GM19043 (cell line): ENCODE measurements at regions not wholly inside any gene's neighbourhood (a gene's known extent, or its start where the extent isn't known, plus 50 kb on each side); places are given as distances from the start of the nearest gene placed in this dataset.
"Not testable (repeated sequence)": the region's sequence is repeated elsewhere in the genome, so short reads cannot be mapped to it uniquely, and the experiment has no call there.

ENCODE experiments used
- ATAC-seq: cut with Tn5 transposase; IDR thresholded peaks from one replicate; pipeline ENCODE4 v1.9.1; 2021; ENCODE audit warnings: low read depth; ENCODE audit not compliant: unreplicated experiment

- no peak for ATAC-seq
These were observed 116.7 kb upstream of the PRSS16 start for GRCh38 chr6:27130668-27131428.

GRCh38 chr6:27132282-27132531 lies 115.3 kb upstream of the PRSS16 start:
- peak; percentile 4 for ATAC-seq

GRCh38 chr6:27132532-27133280 lies 114.8 kb upstream of the PRSS16 start:
- ATAC-seq, result peak; percentile 60

GRCh38 chr6:27133281-27134227 lies 113.9 kb upstream of the PRSS16 start:
- ATAC-seq, result no peak

- ATAC-seq, result no peak
These were observed 112.3 kb upstream of the PRSS16 start for GRCh38 chr6:27135087-27135657.

- ATAC-seq, result no peak
These were observed 111.3 kb upstream of the PRSS16 start for GRCh38 chr6:27136077-27136644.

- no peak for ATAC-seq
These were observed 110.3 kb upstream of the PRSS16 start for GRCh38 chr6:27136978-27137814.

- no peak for ATAC-seq
These were observed 109.1 kb upstream of the PRSS16 start for GRCh38 chr6:27138406-27138805.

GRCh38 chr6:27138837-27139755 lies 108.4 kb upstream of the PRSS16 start:
- peak; percentile 51 for ATAC-seq

- ATAC-seq, result peak; percentile 16
These were observed 107.5 kb upstream of the PRSS16 start for GRCh38 chr6:27139756-27140579.

GRCh38 chr6:27140999-27141528 lies 106.4 kb upstream of the PRSS16 start:
- ATAC-seq, result no peak

- no peak for ATAC-seq
These were observed 105.9 kb upstream of the PRSS16 start for GRCh38 chr6:27141529-27142015.

- ATAC-seq, result not testable (repeated sequence)
These were observed 104.5 kb upstream of the PRSS16 start for GRCh38 chr6:27143020-27143388.

- ATAC-seq, result no peak
These were observed 104.0 kb upstream of the PRSS16 start for GRCh38 chr6:27143474-27144026.

- no peak for ATAC-seq
These were observed 102.8 kb upstream of the PRSS16 start for GRCh38 chr6:27144740-27145079.

GRCh38 chr6:27145731-27146455 lies 101.6 kb upstream of the PRSS16 start:
- ATAC-seq, result peak; percentile 23

- not testable (repeated sequence) for ATAC-seq
These were observed 101.1 kb upstream of the PRSS16 start for GRCh38 chr6:27146456-27146705.
